ENCODE measurements at regions not wholly inside any gene's neighbourhood (a gene's known extent, or its start where the extent isn't known, plus 50 kb on each side); places are given as distances from the start of the nearest gene placed in this dataset.
A peak's percentile ranks its signal among the peaks of the same experiment; 100 is the strongest.
"Not testable (repeated sequence)": the region's sequence is repeated elsewhere in the genome, so short reads cannot be mapped to it uniquely, and the experiment has no call there.

- no peak for DNase-seq
These were observed 232.4 kb downstream of the AEBP2 start for GRCh38 chr12:19671695-19672094.

- no peak for DNase-seq
These were observed 235.1 kb downstream of the AEBP2 start for GRCh38 chr12:19674437-19674836.

- no peak for DNase-seq
These were observed 236.1 kb downstream of the AEBP2 start for GRCh38 chr12:19675361-19675760.

GRCh38 chr12:19678501-19678900, 239.2 kb downstream of the AEBP2 start:
- DNase-seq = not testable (repeated sequence)

GRCh38 chr12:19681007-19681406, 241.7 kb downstream of the AEBP2 start:
- DNase-seq = no peak

- no peak for DNase-seq
These were observed 244.1 kb downstream of the AEBP2 start for GRCh38 chr12:19683178-19683927.

GRCh38 chr12:19687371-19687770, 248.1 kb downstream of the AEBP2 start:
- DNase-seq = no peak

GRCh38 chr12:19688532-19688931, 249.2 kb downstream of the AEBP2 start:
- no peak for DNase-seq

GRCh38 chr12:19689226-19689625, 249.9 kb downstream of the AEBP2 start:
- DNase-seq = no peak

- no peak for DNase-seq
These were observed 250.6 kb downstream of the AEBP2 start for GRCh38 chr12:19689801-19690472.

GRCh38 chr12:19692091-19692490, 252.8 kb downstream of the AEBP2 start:
- DNase-seq = no peak

- DNase-seq = no peak
These were observed 253.3 kb downstream of the AEBP2 start for GRCh38 chr12:19692566-19692965.

- peak; percentile 18 for DNase-seq
These were observed 255.3 kb downstream of the AEBP2 start for GRCh38 chr12:19694627-19695026.

GRCh38 chr12:19695244-19696098, 256.2 kb downstream of the AEBP2 start:
- no peak for DNase-seq

GRCh38 chr12:19700969-19701368, 261.7 kb downstream of the AEBP2 start:
- DNase-seq = no peak

GRCh38 chr12:19704966-19705365, 265.7 kb downstream of the AEBP2 start:
- DNase-seq = no peak

- DNase-seq = no peak
These were observed 267.6 kb downstream of the AEBP2 start for GRCh38 chr12:19706936-19707335.

- peak; percentile 18 for DNase-seq
These were observed 268.7 kb downstream of the AEBP2 start for GRCh38 chr12:19707948-19708409.

- DNase-seq = no peak
These were observed 270.6 kb downstream of the AEBP2 start for GRCh38 chr12:19709889-19710288.

- no peak for DNase-seq
These were observed 271.8 kb downstream of the AEBP2 start for GRCh38 chr12:19710811-19711793.

- peak; percentile 20 for DNase-seq
These were observed 272.7 kb downstream of the AEBP2 start for GRCh38 chr12:19712041-19712440.

GRCh38 chr12:19718401-19718800, 279.1 kb downstream of the AEBP2 start:
- no peak for DNase-seq
